ENCODE measurements at regions not wholly inside any gene's neighbourhood (a gene's known extent, or its start where the extent isn't known, plus 50 kb on each side); places are given as distances from the start of the nearest gene placed in this dataset.

DNA sequence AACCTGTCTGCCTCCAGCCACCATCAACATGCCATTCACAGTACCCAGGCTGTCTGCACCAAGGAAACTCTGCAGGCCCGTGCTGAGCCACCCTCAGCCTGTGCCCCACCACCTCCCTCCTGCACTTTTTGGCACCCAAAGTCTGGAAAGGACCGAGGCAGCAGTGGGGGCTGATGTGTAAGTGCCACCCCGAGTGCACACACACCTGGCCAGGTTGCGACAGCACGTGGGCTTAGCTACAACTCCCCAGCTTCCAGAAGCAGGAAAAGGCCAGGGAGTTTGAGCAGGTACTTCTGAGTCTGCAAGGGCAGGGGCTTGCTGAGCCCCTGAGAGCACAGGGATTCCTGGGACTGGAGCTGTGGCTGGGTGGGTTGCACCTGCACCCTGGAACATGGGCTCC, 303.3 kb upstream of the OPRM1 start:
- Histone ChIP-seq H3K27ac (ENCODE audit: low read depth, low read length) (no peak overlapping the region), H3K4me2 (ENCODE audit: insufficient read depth in 1 of 2, low read depth in 2 of 2, low read length in 2 of 2) (no peak overlapping the region), H3K9me3 (ENCODE audit: insufficient read depth in 2 of 2, low read depth in 1 of 2, low read length in 1 of 2) (peaks cover 0 to 3% of the 10 kb centered on the region in 2 experiments; a peak in 1 of 4 replicates), H3K27me3 (replicated peaks in 1 of 4; ENCODE audit: control insufficient read depth in 3 of 4, extremely low read depth in 1 of 4, insufficient read depth in 3 of 4, low read length in 3 of 4) (no peaks in the 10 kb centered on the region), H3K23ac (ENCODE audit: insufficient read length) (no peak overlapping the region), H3K79me1 (ENCODE audit: low read depth, low read length) (no peaks in the 10 kb centered on the region), H2BK20ac (ENCODE audit: low read length) (no peak overlapping the region), H2BK120ac (replicated peaks; ENCODE audit: low read depth, low read length) (no peak overlapping the region), H3K18ac (ENCODE audit: extremely low read depth, low read length) (no peak overlapping the region), H3K36me3 (ENCODE audit: control insufficient read depth in 2 of 4, insufficient read depth in 4 of 4, low read length in 3 of 4) (no peaks in the 10 kb centered on the region), H3K9ac (replicated peaks in 1 of 4; ENCODE audit: extremely low read depth in 1 of 4, low read depth in 3 of 4, low read length in 3 of 4) (no peak overlapping the region), H3K4me1 (replicated peaks in 1 of 4; ENCODE audit: control insufficient read depth in 3 of 4, insufficient read depth in 4 of 4, low read length in 3 of 4) (no peaks in the 10 kb centered on the region), H4K20me1 (replicated peaks in 1 of 2; ENCODE audit: control insufficient read depth in 1 of 2, insufficient read depth in 2 of 2, low read length in 2 of 2) (no peaks in the 10 kb centered on the region), H3K79me2 (ENCODE audit: control insufficient read depth in 1 of 2, insufficient read depth in 2 of 2, low read length in 2 of 2) (no peaks in the 10 kb centered on the region), H3K23me2 (ENCODE audit: low read depth, low read length) (no peaks in the 10 kb centered on the region), H2BK12ac (ENCODE audit: low read depth, low read length) (no peak overlapping the region), H2AK5ac (ENCODE audit: low read depth, low read length) (no peak overlapping the region), H3K56ac (replicated peaks; ENCODE audit: insufficient read length, low read depth, low read length) (no peak overlapping the region), H3K4ac (replicated peaks; ENCODE audit: insufficient read length, low read depth, low read length) (no peak overlapping the region), H2BK5ac (ENCODE audit: low read depth, low read length) (no peak overlapping the region), H3K14ac (ENCODE audit: insufficient read length) (no peak overlapping the region), H4K8ac (ENCODE audit: extremely low read depth, insufficient read depth, low read length) (no peak overlapping the region), H4K91ac (replicated peaks; ENCODE audit: insufficient read length, low read length) (no peak overlapping the region), H2BK15ac (ENCODE audit: low read length) (no peak overlapping the region), H4K5ac (ENCODE audit: insufficient read length, low read depth, low read length) (no peak overlapping the region), H3K4me3 (ENCODE audit: extremely low read depth in 1 of 4, insufficient read depth in 2 of 4, low read depth in 3 of 4, low read length in 4 of 4) (no peak overlapping the region), H2AFZ (ENCODE audit: low read length) (no peak overlapping the region)
- TF ChIP-seq TEAD4 (IDR thresholded peaks at IDR 0.05; ENCODE audit: low read depth, low read length) (no peak), TCF12 (IDR thresholded peaks at IDR 0.05; ENCODE audit: low read depth, low read length) (no peak), USF2 (IDR thresholded peaks at IDR 0.05; ENCODE audit: low read length) (no peak), HDAC2 (IDR thresholded peaks at IDR 0.05; ENCODE audit: borderline replicate concordance in 1 of 2, low read depth in 2 of 2, low read length in 2 of 2) (no peak), RXRA (IDR thresholded peaks at IDR 0.05; ENCODE audit: insufficient read depth, low read depth, low read length) (no peak), CHD2 (IDR thresholded peaks at IDR 0.05; ENCODE audit: low read length) (no peak), BRCA1 (IDR thresholded peaks at IDR 0.05; ENCODE audit: low read depth, low read length) (no peak), BCL11A (IDR thresholded peaks at IDR 0.05; ENCODE audit: low read depth in 2 of 2, low read length in 2 of 2) (no peak)
- ChIA-PET POLR2A (ENCODE audit: partially characterized antibody) (no interaction called here), CTCF (ENCODE audit: partially characterized antibody) (interaction anchor here (1.5 kb wide), 1 partner anchor 22 kb away, joined by 3 read pairs; no protein-coding TSS in a partner anchor)
- WGBS, 2 experiments (ENCODE audit: extremely low coverage in 1 of 2, insufficient coverage in 1 of 2, insufficient read length in 1 of 2, insufficient replicate concordance in 2 of 2, low coverage in 1 of 2, low lambda C conversion rate in 2 of 2, missing lambda C conversion rate in 1 of 2) = 94% methylated on average over 5 of the region's 5 CpGs; no CpG with 5 or more reads in 1 of the 2 experiments
- DNase-seq (ENCODE audit: low read depth in 1 of 2, low spot score in 2 of 2) = no peak
- no peak for FAIRE-seq
